SK-N-SH treated with all-trans-retinoic acid at 6 μM for 48 hours (cell line): ENCODE measurements at regions not wholly inside any gene's neighbourhood (a gene's known extent, or its start where the extent isn't known, plus 50 kb on each side); places are given as distances from the start of the nearest gene placed in this dataset.
A peak's percentile ranks its signal among the peaks of the same experiment; 100 is the strongest.
"Not testable (repeated sequence)": the region's sequence is repeated elsewhere in the genome, so short reads cannot be mapped to it uniquely, and the experiment has no call there.

ENCODE experiments used
- ATAC-seq: fragments of 200-7000 bp; cut with Tn5 transposase; 3 replicates; pipeline ENCODE4 v1.9.1; 2020; ENCODE audit warnings: mild to moderate bottlenecking, moderate library complexity
- ARNTL ChIP-seq: fragments of 450-650 bp; formaldehyde crosslinking; IDR thresholded peaks from 2 replicates; pipeline ENCODE4 v1.5.0; 2020; ENCODE audit warnings: low read depth, mild to moderate bottlenecking, moderate library complexity, borderline replicate concordance
- BACH2 ChIP-seq: fragments of 250-450 bp; sonication (Bioruptor Pico); IDR thresholded peaks from 2 replicates; pipeline ENCODE4 v1.9.0; 2021; ENCODE audit warnings: mild to moderate bottlenecking, borderline replicate concordance
- CREB5 ChIP-seq: fragments of 250-450 bp; sonication (Bioruptor Pico); IDR thresholded peaks from 2 replicates; pipeline ENCODE4 v1.5.1; 2020; ENCODE audit warnings: low read depth, mild to moderate bottlenecking, moderate library complexity
- CSDC2 ChIP-seq: fragments of 250-450 bp; sonication (Bioruptor Pico); IDR thresholded peaks from 2 replicates; pipeline ENCODE4 v1.5.0; 2020; ENCODE audit warnings: mild to moderate bottlenecking, moderate library complexity
- CSRNP3 ChIP-seq: fragments of 250-450 bp; sonication (Bioruptor Pico); IDR thresholded peaks from 2 replicates; pipeline ENCODE4 v1.5.1; 2021; ENCODE audit warnings: mild to moderate bottlenecking, moderate library complexity
- ESRRG ChIP-seq: fragments of 250-450 bp; sonication (Bioruptor Pico); IDR thresholded peaks from 2 replicates; pipeline ENCODE4 v1.6.1; 2021; ENCODE audit warnings: mild to moderate bottlenecking
- GLIS3 ChIP-seq: fragments of 250-450 bp; sonication (Bioruptor Pico); IDR thresholded peaks from 2 replicates; pipeline ENCODE4 v1.5.0; 2020; ENCODE audit warnings: mild to moderate bottlenecking, moderate library complexity
- ISL1 ChIP-seq: fragments of 250-450 bp; sonication (Bioruptor Pico); IDR thresholded peaks from 2 replicates; pipeline ENCODE4 v2.1.2; 2022; ENCODE audit warnings: mild to moderate bottlenecking, moderate library complexity
- OSR1 ChIP-seq: fragments of 250-450 bp; sonication (Bioruptor Pico); IDR thresholded peaks from 2 replicates; pipeline ENCODE4 v1.8.0; 2022; ENCODE audit warnings: moderate library complexity, mild to moderate bottlenecking, inconsistent platforms
- PATZ1 ChIP-seq: fragments of 250-450 bp; sonication (Bioruptor Pico); IDR thresholded peaks from 2 replicates; pipeline ENCODE4 v1.8.0; 2020; ENCODE audit warnings: mild to moderate bottlenecking, moderate library complexity, borderline replicate concordance
- POU6F1 ChIP-seq: fragments of 250-450 bp; sonication (Bioruptor Pico); IDR thresholded peaks from 2 replicates; pipeline ENCODE4 v1.8.0; 2021; ENCODE audit warnings: low read depth, mild to moderate bottlenecking, moderate library complexity, borderline replicate concordance
- PPARA ChIP-seq: fragments of 250-450 bp; sonication (Bioruptor Pico); IDR thresholded peaks from 2 replicates; pipeline ENCODE4 v1.5.0; 2020; ENCODE audit warnings: mild to moderate bottlenecking, borderline replicate concordance
- RARB ChIP-seq: fragments of 250-450 bp; sonication (Bioruptor Pico); IDR thresholded peaks from 2 replicates; pipeline ENCODE4 v1.8.0; 2021; ENCODE audit warnings: mild to moderate bottlenecking, moderate library complexity
- SNAI2 ChIP-seq: fragments of 250-450 bp; sonication (Bioruptor Pico); IDR thresholded peaks from 2 replicates; pipeline ENCODE4 v1.5.0; 2020; ENCODE audit warnings: mild to moderate bottlenecking, moderate library complexity
- TCF4 ChIP-seq: fragments of 250-450 bp; sonication (Bioruptor Pico); IDR thresholded peaks from 2 replicates; pipeline ENCODE4 v1.8.0; 2021; ENCODE audit warnings: mild to moderate bottlenecking, moderate library complexity, borderline replicate concordance
- TOX ChIP-seq: fragments of 250-450 bp; sonication (Bioruptor Pico); IDR thresholded peaks from 2 replicates; pipeline ENCODE4 v1.8.0; 2021; ENCODE audit warnings: mild to moderate bottlenecking, moderate library complexity, borderline replicate concordance
- TSHZ2 ChIP-seq: fragments of 250-450 bp; sonication (Bioruptor Pico); IDR thresholded peaks from 2 replicates; pipeline ENCODE4 v1.5.0; 2020; ENCODE audit warnings: mild to moderate bottlenecking, moderate library complexity
- ZC3H10 ChIP-seq: fragments of 250-450 bp; sonication (Bioruptor Pico); IDR thresholded peaks from 2 replicates; pipeline ENCODE4 v1.5.1; 2021; ENCODE audit warnings: mild to moderate bottlenecking, moderate library complexity
- ZFP30 ChIP-seq: fragments of 450-650 bp; formaldehyde crosslinking; IDR thresholded peaks from 2 replicates; pipeline ENCODE4 v1.5.0; 2022; ENCODE audit warnings: mild to moderate bottlenecking, moderate library complexity
- ZNF565 ChIP-seq: fragments of 450-650 bp; formaldehyde crosslinking; conservative IDR thresholded peaks from 2 replicates; pipeline ENCODE4 v1.5.0; 2020; ENCODE audit warnings: low read depth, mild to moderate bottlenecking, moderate library complexity
- ZNF8 ChIP-seq: fragments of 450-650 bp; formaldehyde crosslinking; IDR thresholded peaks from 2 replicates; pipeline ENCODE4 v1.5.0; 2020; ENCODE audit warnings: mild to moderate bottlenecking, moderate library complexity

- TF ChIP-seq CSRNP3 (no peak), ZNF565 (CRISPR knock-in tag) (no peak), TCF4 (CRISPR knock-in tag) (no peak), ARNTL (CRISPR knock-in tag) (no peak), PATZ1 (CRISPR knock-in tag) (no peak), RARB (CRISPR knock-in tag) (no peak), POU6F1 (CRISPR knock-in tag) (no peak), OSR1 (CRISPR knock-in tag) (no peak), TSHZ2 (CRISPR knock-in tag) (no peak), ZC3H10 (no peak), BACH2 (CRISPR knock-in tag) (no peak), ZNF8 (CRISPR knock-in tag) (no peak), GLIS3 (CRISPR knock-in tag) (no peak), SNAI2 (CRISPR knock-in tag) (no peak), TOX (no peak), PPARA (CRISPR knock-in tag) (no peak), CREB5 (CRISPR knock-in tag) (no peak), CSDC2 (no peak)
- ATAC-seq = no peak
These were observed 1409.7 kb upstream of the CDH18 start for GRCh38 chr5:21397693-21398092.

DNA sequence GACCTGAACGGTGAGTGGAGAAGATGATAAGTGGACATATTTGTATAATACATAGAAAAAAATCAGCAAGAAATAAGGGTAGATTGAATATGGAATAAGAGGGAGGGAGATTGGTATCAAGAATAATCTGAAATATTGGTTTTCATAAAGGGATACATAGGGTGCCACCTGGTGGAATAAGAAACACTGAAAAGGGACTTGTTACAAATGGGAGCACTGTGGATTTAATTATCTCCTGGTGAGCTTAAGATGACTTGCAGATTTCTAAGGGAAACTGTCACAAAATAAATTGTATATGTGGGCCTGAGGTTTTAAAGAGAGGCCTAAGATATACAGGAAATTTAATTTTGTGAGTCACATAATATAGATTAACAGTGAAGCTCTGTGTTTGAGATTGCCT lies 1403.5 kb upstream of the CDH18 start:
- no peak for TF ChIP-seq TCF4 (CRISPR knock-in tag)
- TF ChIP-seq TOX = no peak
- no peak for TF ChIP-seq GLIS3 (CRISPR knock-in tag)
- no peak for TF ChIP-seq ZFP30 (CRISPR knock-in tag)
- no peak for TF ChIP-seq TSHZ2 (CRISPR knock-in tag)
- TF ChIP-seq BACH2 (CRISPR knock-in tag) = no peak
- no peak for TF ChIP-seq ISL1 (CRISPR knock-in tag)
- TF ChIP-seq ESRRG (CRISPR knock-in tag) = no peak
- TF ChIP-seq CREB5 (CRISPR knock-in tag) = no peak
- no peak for TF ChIP-seq RARB (CRISPR knock-in tag)
- no peak for TF ChIP-seq ARNTL (CRISPR knock-in tag)
- no peak for ATAC-seq

DNA sequence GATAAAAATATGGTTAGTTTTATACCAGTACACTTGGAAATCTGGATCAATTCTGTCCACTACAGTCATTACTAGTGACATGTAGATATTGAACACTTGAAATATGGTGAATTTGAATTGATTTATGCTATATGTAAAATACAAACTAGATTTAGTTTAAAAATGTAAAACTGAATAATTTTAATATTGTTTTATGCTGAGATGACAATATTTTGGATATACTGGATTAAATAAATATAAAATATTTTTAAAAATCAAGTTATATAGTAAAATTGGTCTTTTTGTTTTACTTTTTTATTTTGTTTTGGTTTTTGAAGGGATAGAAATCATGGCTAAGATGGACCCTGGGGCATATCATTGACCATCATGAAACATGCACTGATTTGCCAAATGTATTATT lies 1372.8 kb upstream of the CDH18 start:
- ATAC-seq = not testable (repeated sequence)

DNA sequence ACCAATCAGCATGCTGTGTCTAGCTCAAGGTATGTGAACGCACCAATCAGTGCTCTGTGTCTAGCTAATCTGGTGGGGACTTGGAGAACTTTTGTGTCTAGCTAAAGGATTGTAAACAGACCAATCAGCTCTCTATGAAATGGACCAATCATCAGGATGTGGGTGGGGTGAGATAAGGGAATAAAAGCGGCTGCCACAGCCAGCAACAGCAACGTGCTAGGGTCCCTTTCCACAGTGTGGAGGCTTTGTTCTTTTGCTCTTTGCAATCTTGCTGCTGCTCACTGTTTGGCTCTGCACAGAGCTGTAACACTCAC lies 1353.9 kb upstream of the CDH18 start:
- not testable (repeated sequence) for ATAC-seq

DNA sequence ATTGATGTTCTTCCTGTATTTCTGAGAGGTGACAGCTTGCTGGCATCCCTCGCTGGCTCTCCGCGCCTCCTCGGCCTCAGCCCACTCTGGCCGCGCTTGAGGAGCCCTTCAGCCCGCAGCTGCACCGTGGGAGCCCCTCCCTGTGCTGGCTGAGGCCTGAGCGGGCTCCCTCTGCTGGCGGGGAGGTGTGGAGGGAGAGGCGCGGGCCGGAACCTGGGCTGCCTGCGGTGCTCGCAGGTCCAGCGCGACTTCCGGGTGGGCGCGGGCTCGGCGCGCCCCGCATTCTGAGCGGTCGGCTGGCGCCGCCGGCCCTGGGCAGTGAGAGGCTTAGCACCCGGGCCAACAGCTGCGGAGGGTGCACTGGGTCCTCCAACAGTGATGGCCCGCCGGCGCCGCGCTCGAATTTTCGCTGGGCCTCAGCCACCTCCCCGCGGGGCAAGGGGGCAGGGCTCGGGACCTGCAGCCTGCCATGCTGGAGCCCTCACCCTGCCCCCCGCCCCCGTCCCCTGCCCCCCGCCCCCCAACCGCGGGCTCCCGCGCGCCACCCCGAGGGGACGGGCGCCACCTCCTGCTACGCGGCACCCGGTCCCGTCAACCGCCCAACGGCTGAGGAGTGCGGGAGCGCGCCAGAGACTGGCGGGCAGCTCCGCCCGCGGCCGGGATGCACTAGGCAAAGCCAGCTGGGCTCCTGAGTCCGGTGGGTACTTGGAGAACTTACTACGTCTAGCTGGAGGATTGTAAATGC lies 1353.4 kb upstream of the CDH18 start:
- peak; percentile 82 for ATAC-seq
